Prostate gland (tissue), 2 donors: ENCODE measurements at regions not wholly inside any gene's neighbourhood (a gene's known extent, or its start where the extent isn't known, plus 50 kb on each side); places are given as distances from the start of the nearest gene placed in this dataset.

Experiments
- POLR2AphosphoS5 ChIP-seq: sonication (generic); formaldehyde crosslinking; IDR thresholded peaks from one replicate; pipeline ENCODE4 v1.6.1; 2017; ENCODE audit warnings: antibody characterized with exemption
- TF ChIP-seq, protein P1 (sequence below), 4 experiments: fragments of 200-600 bp in 2 of 4; fragments of 450-650 bp in 2 of 4; sonication (generic) in 2 of 4; IDR thresholded peaks; 1 replicate in 3 of 4; 2 replicates in 1 of 4; pipeline ENCODE4 v1.5.1; 2016 to 2019; ENCODE audit warnings: antibody characterized with exemption in 4 of 4, mild to moderate bottlenecking in 2 of 4, moderate library complexity in 2 of 4

GRCh38 chrX:133477986-133478385 is 62.7 kb upstream of the GPC4 start:
- TF ChIP-seq, protein P1, sequence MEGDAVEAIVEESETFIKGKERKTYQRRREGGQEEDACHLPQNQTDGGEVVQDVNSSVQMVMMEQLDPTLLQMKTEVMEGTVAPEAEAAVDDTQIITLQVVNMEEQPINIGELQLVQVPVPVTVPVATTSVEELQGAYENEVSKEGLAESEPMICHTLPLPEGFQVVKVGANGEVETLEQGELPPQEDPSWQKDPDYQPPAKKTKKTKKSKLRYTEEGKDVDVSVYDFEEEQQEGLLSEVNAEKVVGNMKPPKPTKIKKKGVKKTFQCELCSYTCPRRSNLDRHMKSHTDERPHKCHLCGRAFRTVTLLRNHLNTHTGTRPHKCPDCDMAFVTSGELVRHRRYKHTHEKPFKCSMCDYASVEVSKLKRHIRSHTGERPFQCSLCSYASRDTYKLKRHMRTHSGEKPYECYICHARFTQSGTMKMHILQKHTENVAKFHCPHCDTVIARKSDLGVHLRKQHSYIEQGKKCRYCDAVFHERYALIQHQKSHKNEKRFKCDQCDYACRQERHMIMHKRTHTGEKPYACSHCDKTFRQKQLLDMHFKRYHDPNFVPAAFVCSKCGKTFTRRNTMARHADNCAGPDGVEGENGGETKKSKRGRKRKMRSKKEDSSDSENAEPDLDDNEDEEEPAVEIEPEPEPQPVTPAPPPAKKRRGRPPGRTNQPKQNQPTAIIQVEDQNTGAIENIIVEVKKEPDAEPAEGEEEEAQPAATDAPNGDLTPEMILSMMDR (IDR thresholded peaks at IDR 0.05): no peak
- no peak for TF ChIP-seq POLR2AphosphoS5
